ENCODE measurements at regions not wholly inside any gene's neighbourhood (a gene's known extent, or its start where the extent isn't known, plus 50 kb on each side); places are given as distances from the start of the nearest gene placed in this dataset.

DNA sequence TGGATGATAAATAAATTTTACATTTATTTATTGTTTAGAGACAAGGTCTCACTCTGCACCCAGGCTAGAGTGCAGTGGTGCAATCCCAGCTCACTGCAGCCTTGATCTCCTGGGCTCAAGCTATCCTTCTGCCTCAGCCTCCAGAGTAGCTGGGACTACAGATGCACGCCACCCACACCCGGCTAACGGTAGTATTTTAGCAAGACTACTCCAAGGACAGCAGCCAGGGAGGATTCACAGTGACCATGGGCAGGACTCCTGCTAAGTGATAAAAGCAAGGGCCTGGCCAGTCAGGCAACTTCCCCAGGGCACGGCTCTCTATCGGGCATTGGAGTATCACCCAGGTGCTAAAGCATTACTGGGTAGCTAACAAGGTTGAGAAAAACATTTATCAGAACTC, 55.4 kb downstream of the ARL6IP4 start:
- TF ChIP-seq, protein P1, sequence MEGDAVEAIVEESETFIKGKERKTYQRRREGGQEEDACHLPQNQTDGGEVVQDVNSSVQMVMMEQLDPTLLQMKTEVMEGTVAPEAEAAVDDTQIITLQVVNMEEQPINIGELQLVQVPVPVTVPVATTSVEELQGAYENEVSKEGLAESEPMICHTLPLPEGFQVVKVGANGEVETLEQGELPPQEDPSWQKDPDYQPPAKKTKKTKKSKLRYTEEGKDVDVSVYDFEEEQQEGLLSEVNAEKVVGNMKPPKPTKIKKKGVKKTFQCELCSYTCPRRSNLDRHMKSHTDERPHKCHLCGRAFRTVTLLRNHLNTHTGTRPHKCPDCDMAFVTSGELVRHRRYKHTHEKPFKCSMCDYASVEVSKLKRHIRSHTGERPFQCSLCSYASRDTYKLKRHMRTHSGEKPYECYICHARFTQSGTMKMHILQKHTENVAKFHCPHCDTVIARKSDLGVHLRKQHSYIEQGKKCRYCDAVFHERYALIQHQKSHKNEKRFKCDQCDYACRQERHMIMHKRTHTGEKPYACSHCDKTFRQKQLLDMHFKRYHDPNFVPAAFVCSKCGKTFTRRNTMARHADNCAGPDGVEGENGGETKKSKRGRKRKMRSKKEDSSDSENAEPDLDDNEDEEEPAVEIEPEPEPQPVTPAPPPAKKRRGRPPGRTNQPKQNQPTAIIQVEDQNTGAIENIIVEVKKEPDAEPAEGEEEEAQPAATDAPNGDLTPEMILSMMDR (IDR thresholded peaks at IDR 0.05) = no peak
- no peak for ATAC-seq
- POLR2A ChIA-PET = interaction anchor here (0.6 to 1.7 kb wide), 2 partner anchors 61 to 120 kb away, joined by 3 read pairs; partner anchors contain the start of gene OGFOD2
- no peak overlapping the region for H3K27ac Mint-ChIP-seq
- H3K4me1 Mint-ChIP-seq (ENCODE audit: low read depth) = peaks cover 21% of the 10 kb centered on the region
- no peak overlapping the region for H3K4me3 Mint-ChIP-seq
- H3K27me3 Mint-ChIP-seq = no peaks in the 10 kb centered on the region
- intact Hi-C loops (cut with micrococcal nuclease) = no loop called here
- no peaks in the 10 kb centered on the region for H3K9me3 Mint-ChIP-seq
- CTCF ChIA-PET = interaction anchor here (0.7 to 2.7 kb wide), 3 partner anchors 16 to 202 kb away, joined by 3 to 8 read pairs (median 4); no protein-coding TSS in a partner anchor
- no peak for DNase-seq
- H3K36me3 Mint-ChIP-seq (ENCODE audit: low read depth) = peaks cover 8% of the 10 kb centered on the region

- no peaks in the 10 kb centered on the region for H3K9me3 Mint-ChIP-seq
- ATAC-seq = peak; percentile 89
Measured at GRCh38 chr12:123034865-123035264, 54.4 kb downstream of the ARL6IP4 start.

GRCh38 chr12:123034022-123034541, 53.6 kb downstream of the ARL6IP4 start:
- POLR2A ChIA-PET = interaction anchor here (0.9 to 1.3 kb wide), 2 partner anchors 9 to 60 kb away, joined by 3 to 6 read pairs; no protein-coding TSS in a partner anchor
- Mint-ChIP-seq H3K27me3 (no peaks in the 10 kb centered on the region), H3K36me3 (ENCODE audit: low read depth) (peaks cover 8% of the 10 kb centered on the region), H3K4me3 (peak overlapping the region; percentile 1), H3K27ac (peak overlapping the region; percentile 43), H3K4me1 (ENCODE audit: low read depth) (peaks cover 21% of the 10 kb centered on the region), H3K9me3 (no peaks in the 10 kb centered on the region)
- TF ChIP-seq, protein P1 (IDR thresholded peaks at IDR 0.05) = no peak
- peak; percentile 41 for ATAC-seq
- peak; percentile 25 for DNase-seq
- CTCF ChIA-PET = no interaction called here
- intact Hi-C loops (cut with micrococcal nuclease) = no loop called here

More at GRCh38 chr12:123034865-123035264, 54.4 kb downstream of the ARL6IP4 start:
- intact Hi-C loops (cut with micrococcal nuclease) = no loop called here
- Mint-ChIP-seq H3K27me3 (no peaks in the 10 kb centered on the region), H3K27ac (peak overlapping the region; percentile 43), H3K36me3 (ENCODE audit: low read depth) (peaks cover 8% of the 10 kb centered on the region), H3K4me3 (no peak overlapping the region), H3K4me1 (ENCODE audit: low read depth) (peaks cover 21% of the 10 kb centered on the region)
- TF ChIP-seq, protein P1 (IDR thresholded peaks at IDR 0.05) = no peak
- POLR2A ChIA-PET = interaction anchor here (0.5 to 1.7 kb wide), 3 partner anchors 8 to 97 kb away, joined by 3 to 6 read pairs (median 3); partner anchors contain the start of gene OGFOD2
- CTCF ChIA-PET = interaction anchor here (2.7 kb wide), 1 partner anchor 203 kb away, joined by 8 read pairs; no protein-coding TSS in a partner anchor
- peak; percentile 38 for DNase-seq

GRCh38 chr12:123033392-123034021, 53.0 kb downstream of the ARL6IP4 start:
- no peak for DNase-seq
- Mint-ChIP-seq H3K4me3 (peak overlapping the region; percentile 1), H3K36me3 (ENCODE audit: low read depth) (peaks cover 8% of the 10 kb centered on the region), H3K4me1 (ENCODE audit: low read depth) (peaks cover 22% of the 10 kb centered on the region), H3K27ac (peak overlapping the region; percentile 43), H3K9me3 (no peaks in the 10 kb centered on the region), H3K27me3 (no peaks in the 10 kb centered on the region)
- POLR2A ChIA-PET = interaction anchor here (0.7 to 0.9 kb wide), 2 partner anchors 10 to 59 kb away, joined by 3 read pairs; no protein-coding TSS in a partner anchor
- TF ChIP-seq, protein P1 (IDR thresholded peaks at IDR 0.05) = no peak
- intact Hi-C loops (cut with micrococcal nuclease) = no loop called here
- ATAC-seq = no peak
- CTCF ChIA-PET = interaction anchor here (2.3 kb wide), 1 partner anchor 10 kb away, joined by 12 read pairs; no protein-coding TSS in a partner anchor

All from activated CD8-positive, alpha-beta T cell treated with anti-CD3 and anti-CD28 coated beads for 36 hours (primary cell).